SW 1271 (cell line): ENCODE measurements at regions not wholly inside any gene's neighbourhood (a gene's known extent, or its start where the extent isn't known, plus 50 kb on each side); places are given as distances from the start of the nearest gene placed in this dataset.

Experiments used
- DNase-seq, 2 experiments: peaks; one replicate each; lab custom pipeline; 2025; lab: John Stamatoyannopoulos, UW

- DNase-seq = no peak
These were observed 1237.7 kb upstream of the PCDH20 start for GRCh38 chr13:62653371-62653770.

- DNase-seq = no peak
These were observed 1228.3 kb upstream of the PCDH20 start for GRCh38 chr13:62643799-62644524.

- DNase-seq = peak in 1 of 2 experiments; percentile 71
These were observed 1227.4 kb upstream of the PCDH20 start for GRCh38 chr13:62643007-62643483.

GRCh38 chr13:62635161-62635560 lies 1219.5 kb upstream of the PCDH20 start:
- DNase-seq = no peak

GRCh38 chr13:62633448-62633847 lies 1217.8 kb upstream of the PCDH20 start:
- no peak for DNase-seq

GRCh38 chr13:62631619-62632018 lies 1216.0 kb upstream of the PCDH20 start:
- no peak for DNase-seq

- DNase-seq = no peak
These were observed 1215.5 kb upstream of the PCDH20 start for GRCh38 chr13:62631124-62631523.

- no peak for DNase-seq
These were observed 1214.0 kb upstream of the PCDH20 start for GRCh38 chr13:62629618-62630017.

GRCh38 chr13:62627226-62627625 lies 1211.6 kb upstream of the PCDH20 start:
- no peak for DNase-seq

- no peak for DNase-seq
These were observed 1211.1 kb upstream of the PCDH20 start for GRCh38 chr13:62626771-62627170.

GRCh38 chr13:62625214-62625881 lies 1209.7 kb upstream of the PCDH20 start:
- no peak for DNase-seq

GRCh38 chr13:62613819-62614218 lies 1198.2 kb upstream of the PCDH20 start:
- no peak for DNase-seq

- DNase-seq = no peak
These were observed 1195.7 kb upstream of the PCDH20 start for GRCh38 chr13:62611343-62611742.

- DNase-seq = no peak
These were observed 1183.1 kb upstream of the PCDH20 start for GRCh38 chr13:62598708-62599107.

- DNase-seq = no peak
These were observed 1180.3 kb upstream of the PCDH20 start for GRCh38 chr13:62595976-62596375.

GRCh38 chr13:62593804-62594203 lies 1178.2 kb upstream of the PCDH20 start:
- no peak for DNase-seq

GRCh38 chr13:62583466-62583865 lies 1167.8 kb upstream of the PCDH20 start:
- no peak for DNase-seq

- DNase-seq = no peak
These were observed 1162.8 kb upstream of the PCDH20 start for GRCh38 chr13:62578402-62578801.

- no peak for DNase-seq
These were observed 1149.1 kb upstream of the PCDH20 start for GRCh38 chr13:62564770-62565169.

- DNase-seq = no peak
These were observed 1147.6 kb upstream of the PCDH20 start for GRCh38 chr13:62563251-62563650.

- no peak for DNase-seq
These were observed 1141.3 kb upstream of the PCDH20 start for GRCh38 chr13:62556978-62557377.

GRCh38 chr13:62551588-62551987 lies 1135.9 kb upstream of the PCDH20 start:
- DNase-seq = no peak

GRCh38 chr13:62544928-62545327 lies 1129.3 kb upstream of the PCDH20 start:
- DNase-seq = no peak

GRCh38 chr13:62537593-62537992 lies 1121.9 kb upstream of the PCDH20 start:
- no peak for DNase-seq
